ENCODE measurements at regions not wholly inside any gene's neighbourhood (a gene's known extent, or its start where the extent isn't known, plus 50 kb on each side); places are given as distances from the start of the nearest gene placed in this dataset.
"Not testable (repeated sequence)": the region's sequence is repeated elsewhere in the genome, so short reads cannot be mapped to it uniquely, and the experiment has no call there.

GRCh38 chr19:28386066-28386465, 826.9 kb downstream of the UQCRFS1 start:
- no peak for DNase-seq (ENCODE audit: low read depth in 2 of 2)

- no peak for DNase-seq (ENCODE audit: low read depth in 2 of 2)
These were observed 835.9 kb downstream of the UQCRFS1 start for GRCh38 chr19:28377077-28377476.

GRCh38 chr19:28374971-28375370, 838.0 kb downstream of the UQCRFS1 start:
- no peak for DNase-seq (ENCODE audit: low read depth in 2 of 2)

GRCh38 chr19:28372576-28373247, 840.2 kb downstream of the UQCRFS1 start:
- no peak for DNase-seq (ENCODE audit: low read depth in 2 of 2)

- DNase-seq (ENCODE audit: low read depth in 2 of 2), result no peak
These were observed 845.8 kb downstream of the UQCRFS1 start for GRCh38 chr19:28367146-28367545.

- DNase-seq (ENCODE audit: low read depth in 2 of 2), result no peak
These were observed 849.7 kb downstream of the UQCRFS1 start for GRCh38 chr19:28363254-28363653.

GRCh38 chr19:28359431-28360414, 853.2 kb downstream of the UQCRFS1 start:
- no peak for DNase-seq (ENCODE audit: low read depth in 2 of 2)

GRCh38 chr19:28358633-28359032, 854.3 kb downstream of the UQCRFS1 start:
- no peak for DNase-seq (ENCODE audit: low read depth in 2 of 2)

- DNase-seq (ENCODE audit: low read depth in 2 of 2), result no peak
These were observed 861.2 kb downstream of the UQCRFS1 start for GRCh38 chr19:28351761-28352160.

GRCh38 chr19:28351321-28351720, 861.6 kb downstream of the UQCRFS1 start:
- DNase-seq (ENCODE audit: low read depth in 2 of 2), result not testable (repeated sequence)

GRCh38 chr19:28350673-28351072, 862.3 kb downstream of the UQCRFS1 start:
- no peak for DNase-seq (ENCODE audit: low read depth in 2 of 2)

GRCh38 chr19:28350037-28350436, 862.9 kb downstream of the UQCRFS1 start:
- DNase-seq (ENCODE audit: low read depth in 2 of 2), result no peak

GRCh38 chr19:28349604-28350003, 863.3 kb downstream of the UQCRFS1 start:
- DNase-seq (ENCODE audit: low read depth in 2 of 2), result no peak

- DNase-seq (ENCODE audit: low read depth in 2 of 2), result no peak
These were observed 867.1 kb downstream of the UQCRFS1 start for GRCh38 chr19:28345811-28346210.

GRCh38 chr19:28341810-28342350, 871.1 kb downstream of the UQCRFS1 start:
- DNase-seq (ENCODE audit: low read depth in 2 of 2), result no peak

GRCh38 chr19:28334419-28334818, 878.5 kb downstream of the UQCRFS1 start:
- DNase-seq (ENCODE audit: low read depth in 2 of 2), result no peak

- no peak for DNase-seq (ENCODE audit: low read depth in 2 of 2)
These were observed 879.0 kb downstream of the UQCRFS1 start for GRCh38 chr19:28333909-28334308.

GRCh38 chr19:28332886-28333285, 880.1 kb downstream of the UQCRFS1 start:
- no peak for DNase-seq (ENCODE audit: low read depth in 2 of 2)

- no peak for DNase-seq (ENCODE audit: low read depth in 2 of 2)
These were observed 880.6 kb downstream of the UQCRFS1 start for GRCh38 chr19:28332351-28332750.

GRCh38 chr19:28331596-28331995, 881.4 kb downstream of the UQCRFS1 start:
- DNase-seq (ENCODE audit: low read depth in 2 of 2), result no peak

- DNase-seq (ENCODE audit: low read depth in 2 of 2), result no peak
These were observed 882.1 kb downstream of the UQCRFS1 start for GRCh38 chr19:28330831-28331230.

- no peak for DNase-seq (ENCODE audit: low read depth in 2 of 2)
These were observed 883.5 kb downstream of the UQCRFS1 start for GRCh38 chr19:28329429-28329828.

- no peak for DNase-seq (ENCODE audit: low read depth in 2 of 2)
These were observed 885.0 kb downstream of the UQCRFS1 start for GRCh38 chr19:28327905-28328304.

Data from stimulated activated CD4-positive, alpha-beta T cell treated with anti-CD3 and anti-CD28 coated beads, Interleukin-1b, Interleukin-23, amount 100 ng/mL, for 4 hours (primary cell).